HG02943 (cell line): ENCODE measurements at regions not wholly inside any gene's neighbourhood (a gene's known extent, or its start where the extent isn't known, plus 50 kb on each side); places are given as distances from the start of the nearest gene placed in this dataset.

Source experiments
- ATAC-seq: cut with Tn5 transposase; IDR thresholded peaks from one replicate; pipeline ENCODE4 v1.9.1; 2021; ENCODE audit warnings: mild to moderate bottlenecking, low read depth, moderate library complexity; ENCODE audit not compliant: unreplicated experiment

- no peak for ATAC-seq
Measured at GRCh38 chr12:88970740-88971139, 381.6 kb downstream of the DUSP6 start.

GRCh38 chr12:88969127-88969526 lies 383.2 kb downstream of the DUSP6 start:
- no peak for ATAC-seq

GRCh38 chr12:88960213-88960878 lies 380.1 kb upstream of the KITLG start:
- no peak for ATAC-seq

- no peak for ATAC-seq
Measured at GRCh38 chr12:88958946-88959345, 378.7 kb upstream of the KITLG start.

GRCh38 chr12:88958153-88958552 lies 377.9 kb upstream of the KITLG start:
- no peak for ATAC-seq

GRCh38 chr12:88957358-88957757 lies 377.1 kb upstream of the KITLG start:
- ATAC-seq, result no peak

GRCh38 chr12:88955531-88955930 lies 375.3 kb upstream of the KITLG start:
- ATAC-seq, result no peak

- ATAC-seq, result no peak
Measured at GRCh38 chr12:88953029-88953586, 372.8 kb upstream of the KITLG start.

- ATAC-seq, result no peak
Measured at GRCh38 chr12:88952562-88952942, 372.3 kb upstream of the KITLG start.

- no peak for ATAC-seq
Measured at GRCh38 chr12:88951860-88952561, 371.7 kb upstream of the KITLG start.

GRCh38 chr12:88951177-88951576 lies 370.9 kb upstream of the KITLG start:
- ATAC-seq, result no peak

- no peak for ATAC-seq
Measured at GRCh38 chr12:88947486-88948043, 367.3 kb upstream of the KITLG start.

- peak; percentile 55 for ATAC-seq
Measured at GRCh38 chr12:88946372-88946997, 366.2 kb upstream of the KITLG start.

GRCh38 chr12:88945051-88945732 lies 364.9 kb upstream of the KITLG start:
- no peak for ATAC-seq

- no peak for ATAC-seq
Measured at GRCh38 chr12:88944397-88944796, 364.1 kb upstream of the KITLG start.

- no peak for ATAC-seq
Measured at GRCh38 chr12:88940854-88941253, 360.6 kb upstream of the KITLG start.

- no peak for ATAC-seq
Measured at GRCh38 chr12:88935856-88936255, 355.6 kb upstream of the KITLG start.

GRCh38 chr12:88934163-88934747 lies 354.0 kb upstream of the KITLG start:
- ATAC-seq, result no peak

- ATAC-seq, result no peak
Measured at GRCh38 chr12:88932457-88932856, 352.2 kb upstream of the KITLG start.

- no peak for ATAC-seq
Measured at GRCh38 chr12:88931598-88931997, 351.3 kb upstream of the KITLG start.
